ENCODE measurements at regions not wholly inside any gene's neighbourhood (a gene's known extent, or its start where the extent isn't known, plus 50 kb on each side); places are given as distances from the start of the nearest gene placed in this dataset.
"Not testable (repeated sequence)": the region's sequence is repeated elsewhere in the genome, so short reads cannot be mapped to it uniquely, and the experiment has no call there.

GRCh38 chr6:139742671-139743070 is 368.2 kb upstream of the CITED2 start:
- H3K36me3 Mint-ChIP-seq = no peaks in the 10 kb centered on the region
- no peak overlapping the region for H3K4me3 Mint-ChIP-seq
- no peaks in the 10 kb centered on the region for H3K9me3 Mint-ChIP-seq (ENCODE audit: low read depth)
- H3K27ac Mint-ChIP-seq = no peak overlapping the region
- peaks cover 5% of the 10 kb centered on the region for H3K27me3 Mint-ChIP-seq
- H3K4me1 Mint-ChIP-seq (ENCODE audit: low read depth) = no peaks in the 10 kb centered on the region

GRCh38 chr6:139738801-139739455 is 364.5 kb upstream of the CITED2 start:
- H3K4me3 Mint-ChIP-seq = no peak overlapping the region
- no peak overlapping the region for H3K27ac Mint-ChIP-seq
- no peaks in the 10 kb centered on the region for H3K36me3 Mint-ChIP-seq
- no peaks in the 10 kb centered on the region for H3K4me1 Mint-ChIP-seq (ENCODE audit: low read depth)
- no peaks in the 10 kb centered on the region for H3K9me3 Mint-ChIP-seq (ENCODE audit: low read depth)
- H3K27me3 Mint-ChIP-seq = peaks cover 3% of the 10 kb centered on the region

- Mint-ChIP-seq H3K4me3 (no peak overlapping the region), H3K27me3 (peaks cover 9% of the 10 kb centered on the region), H3K36me3 (no peaks in the 10 kb centered on the region), H3K27ac (no peak overlapping the region), H3K4me1 (ENCODE audit: low read depth) (no peaks in the 10 kb centered on the region), H3K9me3 (ENCODE audit: low read depth) (no peaks in the 10 kb centered on the region)
Measured at GRCh38 chr6:139736325-139736906, 362.0 kb upstream of the CITED2 start.

GRCh38 chr6:139732451-139732850 is 358.0 kb upstream of the CITED2 start:
- Mint-ChIP-seq H3K27ac (no peak overlapping the region), H3K9me3 (ENCODE audit: low read depth) (no peaks in the 10 kb centered on the region), H3K36me3 (no peaks in the 10 kb centered on the region), H3K27me3 (peaks cover 9% of the 10 kb centered on the region), H3K4me1 (ENCODE audit: low read depth) (no peaks in the 10 kb centered on the region), H3K4me3 (no peak overlapping the region)

- Mint-ChIP-seq H3K4me3 (no peak overlapping the region), H3K27me3 (peaks cover 10% of the 10 kb centered on the region), H3K4me1 (ENCODE audit: low read depth) (no peaks in the 10 kb centered on the region), H3K27ac (no peak overlapping the region), H3K9me3 (ENCODE audit: low read depth) (no peaks in the 10 kb centered on the region), H3K36me3 (no peaks in the 10 kb centered on the region)
Measured at GRCh38 chr6:139730340-139730974, 356.0 kb upstream of the CITED2 start.

GRCh38 chr6:139728876-139729427 is 354.5 kb upstream of the CITED2 start:
- Mint-ChIP-seq H3K9me3 (ENCODE audit: low read depth) (no peaks in the 10 kb centered on the region), H3K36me3 (no peaks in the 10 kb centered on the region), H3K4me1 (ENCODE audit: low read depth) (no peaks in the 10 kb centered on the region), H3K4me3 (no peak overlapping the region), H3K27ac (no peak overlapping the region), H3K27me3 (peaks cover 7% of the 10 kb centered on the region)

GRCh38 chr6:139726272-139726671 is 351.8 kb upstream of the CITED2 start:
- not testable (repeated sequence) for H3K4me3 Mint-ChIP-seq; H3K36me3 Mint-ChIP-seq; H3K27ac Mint-ChIP-seq; H3K27me3 Mint-ChIP-seq; H3K9me3 Mint-ChIP-seq (ENCODE audit: low read depth); H3K4me1 Mint-ChIP-seq (ENCODE audit: low read depth)

- Mint-ChIP-seq H3K36me3 (peaks cover 2% of the 10 kb centered on the region), H3K4me3 (no peak overlapping the region), H3K27me3 (peaks cover 1% of the 10 kb centered on the region), H3K4me1 (ENCODE audit: low read depth) (no peaks in the 10 kb centered on the region), H3K9me3 (ENCODE audit: low read depth) (no peaks in the 10 kb centered on the region), H3K27ac (no peak overlapping the region)
Measured at GRCh38 chr6:139722530-139722929, 348.1 kb upstream of the CITED2 start.

- peaks cover 2% of the 10 kb centered on the region for H3K36me3 Mint-ChIP-seq
- no peaks in the 10 kb centered on the region for H3K4me1 Mint-ChIP-seq (ENCODE audit: low read depth)
- H3K27ac Mint-ChIP-seq = no peak overlapping the region
- no peak overlapping the region for H3K4me3 Mint-ChIP-seq
- no peaks in the 10 kb centered on the region for H3K9me3 Mint-ChIP-seq (ENCODE audit: low read depth)
- peaks cover 1% of the 10 kb centered on the region for H3K27me3 Mint-ChIP-seq
Measured at GRCh38 chr6:139721954-139722353, 347.5 kb upstream of the CITED2 start.

GRCh38 chr6:139713900-139714506 is 339.6 kb upstream of the CITED2 start:
- no peaks in the 10 kb centered on the region for H3K4me1 Mint-ChIP-seq (ENCODE audit: low read depth)
- no peaks in the 10 kb centered on the region for H3K9me3 Mint-ChIP-seq (ENCODE audit: low read depth)
- H3K4me3 Mint-ChIP-seq = no peak overlapping the region
- H3K36me3 Mint-ChIP-seq = no peaks in the 10 kb centered on the region
- H3K27me3 Mint-ChIP-seq = peaks cover 6% of the 10 kb centered on the region
- no peak overlapping the region for H3K27ac Mint-ChIP-seq

- Mint-ChIP-seq H3K27me3 (peaks cover 6% of the 10 kb centered on the region), H3K36me3 (no peaks in the 10 kb centered on the region), H3K27ac (no peak overlapping the region), H3K4me3 (no peak overlapping the region), H3K4me1 (ENCODE audit: low read depth) (no peaks in the 10 kb centered on the region), H3K9me3 (ENCODE audit: low read depth) (no peaks in the 10 kb centered on the region)
Measured at GRCh38 chr6:139713424-139713823, 339.0 kb upstream of the CITED2 start.

- Mint-ChIP-seq H3K9me3 (ENCODE audit: low read depth) (no peaks in the 10 kb centered on the region), H3K27me3 (peaks cover 6% of the 10 kb centered on the region), H3K36me3 (no peaks in the 10 kb centered on the region), H3K4me3 (no peak overlapping the region), H3K4me1 (ENCODE audit: low read depth) (no peaks in the 10 kb centered on the region), H3K27ac (no peak overlapping the region)
Measured at GRCh38 chr6:139712830-139713229, 338.4 kb upstream of the CITED2 start.

GRCh38 chr6:139711804-139712585 is 337.5 kb upstream of the CITED2 start:
- no peaks in the 10 kb centered on the region for H3K4me1 Mint-ChIP-seq (ENCODE audit: low read depth)
- no peaks in the 10 kb centered on the region for H3K36me3 Mint-ChIP-seq
- H3K27ac Mint-ChIP-seq = no peak overlapping the region
- no peaks in the 10 kb centered on the region for H3K9me3 Mint-ChIP-seq (ENCODE audit: low read depth)
- H3K4me3 Mint-ChIP-seq = no peak overlapping the region
- peaks cover 6% of the 10 kb centered on the region for H3K27me3 Mint-ChIP-seq

GRCh38 chr6:139710556-139710955 is 336.1 kb upstream of the CITED2 start:
- Mint-ChIP-seq H3K27ac (no peak overlapping the region), H3K9me3 (ENCODE audit: low read depth) (no peaks in the 10 kb centered on the region), H3K4me1 (ENCODE audit: low read depth) (no peaks in the 10 kb centered on the region), H3K4me3 (no peak overlapping the region), H3K36me3 (no peaks in the 10 kb centered on the region), H3K27me3 (peaks cover 6% of the 10 kb centered on the region)
